Fibroblast of skin of right quadriceps (primary cell): ENCODE measurements at regions not wholly inside any gene's neighbourhood (a gene's known extent, or its start where the extent isn't known, plus 50 kb on each side); places are given as distances from the start of the nearest gene placed in this dataset.
"Not testable (repeated sequence)": the region's sequence is repeated elsewhere in the genome, so short reads cannot be mapped to it uniquely, and the experiment has no call there.

Experiments
- DNase-seq: peaks from one replicate; pipeline ENCODE4 v3.0.0-alpha.2; 2013

DNA sequence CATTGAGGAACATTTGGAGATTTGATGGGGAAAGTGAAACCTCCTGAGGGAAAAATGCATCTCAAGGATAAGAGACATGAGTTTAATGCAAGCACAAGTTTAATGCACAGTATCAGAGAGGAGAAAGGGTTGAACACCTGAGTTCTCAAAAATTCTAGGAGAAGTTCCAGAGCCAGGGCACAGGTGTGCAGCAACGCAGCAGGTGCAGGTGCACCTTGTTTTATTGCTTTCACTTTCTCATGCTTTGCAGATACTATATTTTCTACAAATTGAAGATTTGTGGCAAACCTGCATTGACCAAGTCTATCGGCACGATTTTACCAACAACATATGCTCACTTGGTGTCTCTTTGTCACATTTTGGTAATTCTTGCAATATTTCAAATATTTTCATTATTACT is 267.6 kb upstream of the HNRNPA3 start:
- DNase-seq, result no peak

DNA sequence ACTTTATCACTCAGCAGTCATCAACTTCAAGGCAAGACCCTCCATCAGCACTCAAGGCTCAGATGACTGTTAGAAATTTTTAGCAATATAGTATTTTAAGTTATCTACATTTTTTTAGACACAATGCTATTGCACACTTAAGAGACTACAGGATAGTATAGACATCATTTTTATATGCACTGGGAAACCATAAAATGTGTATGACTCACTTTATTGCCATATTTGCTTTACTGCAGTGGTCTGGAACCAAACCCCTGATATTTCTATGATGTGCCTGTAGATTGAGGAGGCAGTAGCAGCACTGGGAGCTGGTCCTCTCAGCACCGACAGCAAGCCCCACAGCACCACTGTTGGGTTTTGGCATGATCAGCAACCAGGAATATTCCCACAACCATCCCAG is 264.8 kb upstream of the HNRNPA3 start:
- DNase-seq, result no peak

DNA sequence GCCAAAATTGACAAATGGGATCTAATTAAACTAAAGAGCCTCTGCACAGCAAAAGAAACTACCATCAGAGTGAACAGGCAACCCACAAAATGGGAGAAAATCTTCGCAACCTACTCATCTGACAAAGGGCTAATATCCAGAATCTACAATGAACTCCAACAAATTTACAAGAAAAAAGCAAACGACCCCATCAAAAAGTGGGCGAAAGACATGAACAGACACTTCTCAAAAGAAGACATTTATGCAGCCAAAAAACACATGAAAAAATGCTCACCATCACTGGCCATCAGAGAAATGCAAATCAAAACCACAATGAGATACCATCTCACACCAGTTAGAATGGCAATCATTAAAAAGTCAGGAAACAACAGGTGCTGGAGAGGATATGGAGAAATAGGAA is 261.4 kb upstream of the HNRNPA3 start:
- DNase-seq, result not testable (repeated sequence)

DNA sequence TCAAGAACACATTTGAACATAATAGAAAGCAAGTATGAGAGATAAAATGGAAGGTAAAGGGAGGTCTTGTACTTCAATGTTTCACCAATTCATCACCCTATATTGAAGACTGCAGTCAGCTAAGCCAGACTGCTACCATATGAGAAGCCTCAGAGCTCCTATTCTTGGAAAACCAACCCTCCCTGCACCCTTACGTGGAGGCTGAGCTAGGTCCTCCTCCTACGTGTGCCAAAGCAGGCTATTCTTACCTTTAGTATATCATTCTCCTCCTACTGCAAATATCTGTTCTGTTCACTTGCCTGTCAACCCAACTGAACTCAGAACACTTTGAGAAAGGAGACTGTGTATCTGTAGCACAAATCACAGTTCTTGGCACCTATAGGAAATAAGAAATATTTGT is 255.8 kb upstream of the HNRNPA3 start:
- no peak for DNase-seq

DNA sequence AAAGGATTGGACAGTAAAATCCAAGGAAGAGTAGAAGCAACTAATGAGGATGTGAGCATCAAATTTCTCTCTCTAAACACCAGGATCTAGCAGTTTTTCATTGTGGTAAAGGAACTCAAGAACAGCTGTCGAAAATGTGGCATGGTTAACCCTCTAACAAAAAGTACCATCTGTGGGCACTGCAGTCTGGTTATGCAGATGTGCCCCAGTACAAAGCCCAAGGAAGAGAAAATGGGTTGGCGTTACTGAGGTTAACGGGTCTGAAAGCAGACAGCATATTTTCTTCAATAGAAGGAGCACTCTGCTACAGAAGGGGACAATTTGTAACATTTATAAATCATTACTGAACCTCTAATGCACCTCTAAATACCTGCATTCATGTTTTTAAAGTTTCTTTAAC is 253.0 kb upstream of the HNRNPA3 start:
- DNase-seq, result no peak

DNA sequence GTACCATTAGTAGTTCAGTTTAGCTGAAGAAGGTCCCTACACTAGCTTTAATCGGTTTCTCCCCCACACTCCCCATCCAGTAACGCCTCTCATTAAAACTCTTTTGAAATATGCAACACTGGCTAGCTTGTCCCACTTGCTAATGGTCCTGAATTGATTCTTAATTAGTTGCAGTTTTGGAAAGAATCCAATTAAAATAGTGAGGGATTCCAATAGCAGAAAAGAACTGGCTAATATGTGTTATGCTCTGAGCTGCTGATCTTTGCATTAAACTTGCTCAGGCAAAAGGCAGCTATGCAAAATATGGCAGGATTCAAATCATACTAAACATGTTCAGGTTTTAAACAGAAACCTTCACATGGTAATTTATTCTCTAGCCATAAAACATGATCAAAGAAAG is 252.5 kb upstream of the HNRNPA3 start:
- no peak for DNase-seq

DNA sequence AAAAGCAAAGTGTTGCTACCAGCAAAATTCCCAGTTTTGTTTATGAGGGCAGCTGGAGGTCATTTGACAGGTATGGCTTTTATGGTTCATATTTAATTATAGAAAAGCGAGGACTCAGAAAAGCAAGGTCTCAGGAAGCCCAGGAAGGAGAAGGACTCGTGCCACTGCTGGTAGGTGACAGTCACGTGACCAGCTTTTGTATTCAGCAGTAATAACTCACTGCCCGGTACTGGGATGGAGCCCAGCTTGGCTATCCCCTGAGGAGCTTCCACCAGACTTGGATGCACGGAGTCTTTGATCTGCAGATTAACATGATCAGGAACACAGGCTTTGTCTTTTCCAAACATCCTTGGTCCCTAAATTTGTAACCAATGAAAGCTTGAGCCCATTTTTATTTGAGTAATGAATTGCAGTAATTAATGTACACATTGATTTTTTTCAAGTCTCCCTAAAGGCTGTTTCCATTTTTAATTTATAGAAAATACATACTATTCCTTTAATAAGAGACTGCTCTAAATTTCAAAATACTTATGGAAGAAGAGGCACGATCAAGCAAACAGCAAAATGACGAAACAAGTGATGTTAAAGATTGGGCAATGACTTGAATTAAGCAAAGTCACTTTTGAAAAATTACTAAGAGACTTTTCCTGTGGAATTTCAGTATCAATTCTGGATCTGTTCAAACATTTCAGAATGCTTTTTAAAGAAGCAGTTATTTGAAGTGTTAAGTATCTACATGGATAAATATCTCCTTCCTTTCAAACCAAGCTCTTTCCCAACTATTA is 251.7 kb upstream of the HNRNPA3 start:
- no peak for DNase-seq

DNA sequence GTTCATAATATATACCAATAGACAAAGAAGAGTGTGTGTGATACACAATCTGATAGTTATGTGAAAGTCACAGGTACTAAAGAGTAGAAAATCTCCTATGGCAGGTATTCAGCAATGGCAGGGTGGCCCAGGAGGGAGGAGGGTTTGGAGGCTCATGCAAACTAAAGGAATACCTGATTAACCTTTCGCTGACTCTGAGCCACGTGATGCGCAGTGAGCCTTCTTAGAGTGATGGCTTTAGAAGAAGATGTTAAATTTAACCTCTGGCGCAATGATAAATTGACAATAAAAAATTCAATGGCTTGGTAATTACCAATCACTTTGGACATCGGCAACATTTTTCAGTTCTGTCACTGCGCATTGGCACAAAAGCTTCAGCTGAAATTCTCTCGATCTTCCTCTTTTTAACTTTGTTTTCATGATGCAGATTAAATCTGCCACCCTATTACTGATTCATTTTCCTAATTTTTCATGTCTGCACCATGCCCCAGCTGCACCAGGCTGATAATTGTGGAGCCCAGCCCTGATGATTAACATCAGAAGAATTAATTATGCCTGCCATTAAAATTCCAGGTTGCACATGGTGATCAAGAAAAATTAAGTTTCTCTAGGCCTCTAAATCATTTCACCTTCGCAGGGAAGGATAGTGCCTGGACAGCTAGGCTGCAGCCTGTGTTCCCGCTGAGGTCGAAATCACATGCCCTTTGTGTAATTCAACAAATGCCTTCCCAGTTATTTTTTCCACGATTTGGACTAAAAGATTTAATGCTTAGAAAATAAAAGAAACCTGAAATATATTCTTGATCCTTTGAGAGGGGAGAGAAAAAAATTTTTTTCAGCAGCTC is 250.6 kb upstream of the HNRNPA3 start:
- DNase-seq, result no peak

DNA sequence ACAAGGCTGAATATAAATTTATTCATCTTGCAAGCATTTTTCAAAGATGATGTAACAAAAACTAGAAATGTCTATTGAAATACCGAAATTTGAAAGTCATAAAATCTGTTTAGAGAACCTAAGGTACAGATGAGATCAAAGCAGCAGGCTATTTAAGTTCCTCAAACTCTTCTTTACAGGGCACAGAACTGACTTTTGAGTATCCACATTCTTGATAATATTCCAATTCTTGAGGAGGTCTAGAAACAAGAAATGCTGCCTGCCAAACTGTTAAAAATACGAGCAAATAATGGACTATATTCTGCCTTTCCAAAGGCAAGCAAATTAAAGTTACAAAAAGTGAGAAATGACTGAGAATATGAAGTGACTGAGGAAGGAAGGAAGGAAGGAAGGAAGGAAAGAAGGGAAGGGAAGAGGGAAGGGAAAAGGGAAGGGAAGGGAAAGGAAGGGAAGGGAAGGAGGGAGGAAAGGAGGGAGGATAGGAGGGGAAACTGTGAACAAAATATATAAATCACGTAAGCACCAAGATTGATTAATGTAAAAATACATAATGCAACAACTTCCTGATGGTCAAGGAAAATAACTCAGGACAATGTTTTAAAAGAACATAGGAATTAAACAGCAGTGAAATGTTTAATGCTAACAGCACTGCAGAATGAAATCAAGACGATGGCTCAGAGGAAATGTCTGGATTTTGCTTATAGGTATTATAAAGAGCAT is 248.9 kb upstream of the HNRNPA3 start:
- no peak for DNase-seq

DNA sequence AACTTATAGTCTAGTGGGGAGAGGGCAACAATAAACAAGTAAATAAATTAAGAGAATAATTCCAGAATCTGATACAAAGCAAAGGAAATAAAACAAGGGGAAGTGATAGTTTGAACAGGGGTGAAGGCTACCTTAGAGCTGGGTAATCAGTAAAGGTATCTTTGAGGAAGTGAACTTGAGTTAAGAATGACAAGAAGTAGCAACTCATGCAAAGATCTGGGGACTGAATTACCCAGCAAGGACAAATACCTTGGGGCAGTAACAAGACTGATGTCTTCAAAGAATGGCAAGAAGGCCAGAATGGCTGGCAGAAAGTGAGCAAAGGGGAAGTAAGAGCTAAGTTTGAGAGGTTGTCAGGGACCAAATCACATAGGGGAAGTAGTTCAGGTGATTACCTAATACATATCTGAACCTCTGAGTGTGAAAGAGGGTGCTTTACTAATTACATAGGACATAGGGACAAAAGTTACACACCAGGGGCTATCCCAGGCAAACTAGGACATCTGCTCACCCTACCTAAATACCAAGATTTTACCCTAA is 244.6 kb upstream of the HNRNPA3 start:
- no peak for DNase-seq

DNA sequence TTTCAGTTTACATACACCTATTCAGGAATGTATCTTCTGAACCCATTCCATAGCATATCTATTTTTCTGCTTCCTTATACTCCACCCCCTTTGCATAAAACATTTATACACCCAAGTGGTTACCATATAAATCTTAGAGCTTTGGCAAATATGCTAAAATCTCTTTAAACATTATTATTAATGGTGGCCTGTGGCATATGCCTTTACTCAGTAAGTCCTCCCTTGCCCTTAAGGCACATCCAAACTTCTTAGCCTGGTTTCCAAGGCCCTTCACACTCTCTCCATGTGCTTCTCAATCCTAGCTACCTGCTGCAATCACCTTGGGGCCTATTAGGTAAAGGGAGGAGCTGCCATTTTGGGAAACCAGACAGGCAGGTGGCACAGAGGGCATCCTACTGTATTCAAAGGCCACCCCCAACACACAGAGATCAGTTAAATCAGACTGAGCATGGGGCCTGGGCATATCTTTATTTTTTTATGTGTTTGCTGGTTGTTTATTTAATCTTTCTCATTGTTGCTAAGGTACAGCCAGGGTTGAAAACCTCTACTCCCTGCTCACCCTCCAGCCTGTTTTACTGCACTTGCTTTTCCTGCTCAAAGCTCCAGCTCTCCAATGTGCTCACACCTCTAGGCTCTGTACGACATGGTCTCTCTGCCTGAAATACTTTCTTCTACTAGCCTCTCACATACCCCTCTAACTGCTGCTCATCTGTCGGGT is 242.8 kb upstream of the HNRNPA3 start:
- DNase-seq, result no peak

DNA sequence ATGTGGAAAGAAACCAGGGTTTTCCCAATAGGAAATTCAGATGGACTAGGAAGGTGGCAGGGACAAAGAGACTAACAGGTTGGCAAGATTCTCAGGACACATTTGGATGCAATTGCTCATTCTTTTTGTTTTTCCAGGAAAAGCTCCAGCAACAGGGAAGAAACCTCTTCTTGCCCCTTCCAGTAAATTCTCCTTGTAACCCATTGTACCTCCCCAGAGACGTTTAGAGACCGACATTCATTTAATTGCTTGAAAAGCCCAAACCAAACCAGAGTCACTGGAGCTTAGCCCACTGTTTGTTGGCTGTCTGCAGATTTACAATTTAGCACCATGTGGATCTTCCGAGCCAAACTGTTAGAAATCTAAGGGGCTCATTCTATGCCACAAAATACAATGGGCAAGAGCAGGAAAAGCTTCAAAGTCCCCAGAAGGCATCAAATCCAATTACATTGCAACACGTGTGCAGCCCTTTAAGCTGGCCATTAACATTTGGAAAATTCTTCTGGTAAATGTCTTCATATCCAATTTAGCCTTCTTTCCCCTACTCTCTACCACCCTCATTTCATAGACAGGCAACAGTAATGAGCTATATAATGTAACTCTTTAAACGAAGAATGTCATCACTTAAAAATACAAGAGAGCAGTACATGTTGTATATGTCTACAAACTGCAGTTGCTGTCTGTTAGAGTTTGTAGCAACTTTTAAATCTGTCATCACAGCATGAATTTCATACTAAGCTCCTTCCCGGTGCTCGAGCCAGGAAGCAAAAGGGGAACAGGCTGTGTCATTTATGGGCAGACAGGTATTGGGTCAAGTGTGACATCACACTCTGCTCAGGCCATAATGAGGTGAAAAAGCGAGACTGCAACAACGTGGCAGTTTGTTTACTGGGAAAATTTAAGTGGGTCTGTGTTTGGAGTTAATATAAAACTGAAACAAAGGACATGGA is 235.6 kb upstream of the HNRNPA3 start:
- no peak for DNase-seq

DNA sequence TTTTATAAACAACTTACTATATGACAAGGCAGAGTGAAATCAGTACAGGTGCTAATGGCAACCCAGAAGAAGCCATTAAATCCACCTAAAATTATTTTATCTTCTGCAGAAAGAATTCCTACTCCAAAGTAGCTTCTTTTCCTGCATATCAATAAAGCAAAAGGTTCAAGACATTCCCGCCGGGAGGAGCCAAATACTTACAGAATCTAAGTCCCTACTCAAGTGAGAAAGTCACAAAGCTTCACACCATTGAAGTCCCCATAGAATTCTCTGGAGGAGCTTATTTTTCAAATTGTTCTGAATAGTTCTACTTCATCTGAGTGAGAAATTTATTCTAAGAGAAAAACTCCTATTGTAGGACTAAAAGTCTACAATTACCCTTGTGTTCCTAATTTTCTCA is 233.7 kb upstream of the HNRNPA3 start:
- DNase-seq, result no peak

DNA sequence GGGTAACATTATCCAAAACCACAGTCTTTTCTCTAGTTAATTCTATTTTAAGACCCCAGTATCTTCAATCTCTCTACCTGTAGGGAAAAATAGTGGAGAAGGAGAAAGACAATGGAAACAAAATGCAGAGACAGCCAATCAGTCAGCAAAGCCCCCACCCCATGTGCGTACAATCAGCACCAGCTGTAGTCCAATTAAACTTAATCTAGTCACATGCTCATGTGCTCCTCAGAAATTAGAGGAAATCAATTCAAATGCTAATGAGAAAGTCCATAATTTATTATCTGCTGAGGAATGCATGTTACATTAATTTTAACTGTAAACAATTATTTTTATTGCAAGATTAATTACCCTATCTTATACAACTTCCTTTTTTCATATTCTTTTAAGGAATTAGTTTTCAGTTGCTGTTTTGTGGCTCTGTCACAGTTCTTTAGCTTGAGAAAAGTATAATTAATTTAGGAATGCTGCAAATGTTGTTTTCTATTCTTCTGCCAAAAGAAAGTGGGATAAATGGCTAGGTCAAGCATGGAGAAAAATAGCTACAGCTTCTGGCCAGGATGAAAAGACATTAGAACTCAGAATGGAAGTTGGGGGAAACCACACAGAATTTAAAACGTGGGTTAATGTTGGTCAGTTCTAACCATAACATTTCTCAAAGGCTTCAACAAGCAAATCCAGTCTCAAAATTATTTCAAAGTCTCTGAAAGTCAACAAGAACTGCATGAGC is 232.4 kb upstream of the HNRNPA3 start:
- DNase-seq, result no peak

DNA sequence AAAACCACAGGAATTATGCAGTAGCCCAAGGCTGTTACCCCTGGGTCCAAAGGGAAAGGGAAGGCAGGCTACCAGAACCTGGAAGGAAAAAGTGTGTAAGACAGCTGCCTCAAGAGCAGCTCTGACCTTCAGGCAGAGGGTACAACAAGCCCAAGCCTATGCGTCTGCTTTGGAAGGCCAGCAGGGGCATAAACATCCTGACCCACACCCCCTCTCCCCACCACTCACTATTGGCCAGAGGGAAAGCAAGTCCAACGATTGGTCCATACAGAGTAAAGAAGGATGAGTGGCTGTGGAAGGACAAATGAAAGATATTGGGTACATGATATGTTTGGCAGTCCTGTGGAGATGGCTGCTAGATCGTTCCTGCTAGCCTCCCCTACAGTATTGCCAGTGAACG is 227.6 kb upstream of the HNRNPA3 start:
- no peak for DNase-seq

DNA sequence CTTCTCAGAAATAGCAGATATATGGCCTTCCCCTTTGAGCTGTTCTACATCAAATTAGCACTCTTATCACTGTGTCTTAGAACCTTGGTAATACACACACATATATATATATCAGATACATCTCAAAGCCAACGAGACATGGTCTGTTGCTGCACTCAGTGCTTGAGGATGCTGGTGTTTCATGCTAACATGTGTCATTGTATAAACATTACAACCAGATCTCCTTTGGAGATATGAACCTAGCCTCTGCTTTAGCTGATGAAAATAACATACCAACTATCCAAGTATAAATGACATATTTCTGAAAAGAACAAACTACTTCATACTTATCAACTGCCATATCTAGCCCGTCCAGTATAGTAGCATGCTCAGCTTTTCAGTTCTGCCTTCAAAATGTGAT is 226.7 kb upstream of the HNRNPA3 start:
- DNase-seq, result no peak

DNA sequence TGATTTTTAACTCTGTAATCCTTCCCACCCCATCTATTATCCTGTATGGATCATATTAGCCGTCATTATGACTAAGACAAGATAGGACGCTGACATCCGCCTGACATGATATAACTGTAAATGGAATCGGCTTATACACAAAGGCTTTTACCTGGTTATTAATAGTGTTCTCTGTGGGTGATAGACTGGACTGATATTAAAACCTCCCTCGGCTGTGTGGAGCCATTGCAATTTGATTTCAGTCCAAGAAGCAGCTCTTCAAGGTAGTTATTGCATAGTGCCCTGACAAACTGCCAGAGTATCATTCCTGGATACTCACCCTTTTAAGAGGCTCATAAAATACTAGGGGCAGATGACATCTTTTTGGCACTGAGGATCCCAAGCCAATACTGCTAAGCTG is 226.1 kb upstream of the HNRNPA3 start:
- peak; percentile 22 for DNase-seq

DNA sequence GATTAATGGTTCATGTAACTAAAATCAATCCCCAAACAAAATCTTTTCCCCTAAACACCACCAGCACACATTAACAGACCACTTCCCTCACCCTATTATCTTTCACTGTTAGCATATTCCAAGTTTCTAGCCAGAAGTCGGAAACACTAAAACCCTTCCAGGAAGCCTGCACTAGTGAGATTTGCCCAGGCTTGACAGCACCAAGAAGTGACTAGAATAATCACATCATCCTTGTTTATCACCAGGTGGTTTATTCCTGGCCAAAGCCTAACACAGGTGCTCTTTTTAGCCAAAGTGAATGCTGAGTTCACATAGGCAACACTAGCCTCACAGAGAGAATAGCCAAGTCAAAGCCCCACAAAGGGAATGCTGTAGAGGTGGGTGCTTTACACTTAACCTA is 221.2 kb upstream of the HNRNPA3 start:
- DNase-seq, result no peak

DNA sequence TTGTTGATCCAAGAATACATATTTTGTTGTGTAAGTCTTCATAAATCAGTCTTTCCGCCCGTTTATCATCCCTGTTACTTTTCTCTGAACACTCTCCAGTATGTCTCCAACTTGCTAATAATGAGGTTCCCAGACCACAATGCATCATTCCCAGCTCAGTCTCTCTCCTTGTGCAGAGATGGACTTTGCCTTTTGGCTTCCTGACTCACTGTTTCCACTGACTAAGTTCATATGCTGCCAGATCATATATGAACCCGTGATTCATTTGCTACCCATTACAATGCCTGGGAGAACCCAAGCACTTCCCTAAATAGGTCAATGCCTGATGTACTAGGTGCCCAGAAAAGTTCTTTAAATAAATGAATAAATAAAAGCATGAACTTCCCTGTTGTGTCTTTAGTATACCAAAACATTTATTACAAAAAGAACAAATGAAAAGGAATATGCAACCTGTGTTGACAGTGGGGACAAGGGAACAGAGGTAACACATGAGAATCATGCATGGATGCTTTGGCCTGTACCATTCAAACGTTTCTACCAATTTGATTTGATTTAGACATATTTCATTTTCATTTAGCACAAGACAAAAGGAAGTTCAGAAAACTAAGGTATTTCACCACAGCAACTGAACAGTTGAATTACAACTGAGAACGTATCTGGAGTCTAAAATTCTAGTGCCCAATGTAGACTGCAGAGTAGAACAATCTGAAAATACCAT is 215.4 kb upstream of the HNRNPA3 start:
- DNase-seq, result peak; percentile 95

DNA sequence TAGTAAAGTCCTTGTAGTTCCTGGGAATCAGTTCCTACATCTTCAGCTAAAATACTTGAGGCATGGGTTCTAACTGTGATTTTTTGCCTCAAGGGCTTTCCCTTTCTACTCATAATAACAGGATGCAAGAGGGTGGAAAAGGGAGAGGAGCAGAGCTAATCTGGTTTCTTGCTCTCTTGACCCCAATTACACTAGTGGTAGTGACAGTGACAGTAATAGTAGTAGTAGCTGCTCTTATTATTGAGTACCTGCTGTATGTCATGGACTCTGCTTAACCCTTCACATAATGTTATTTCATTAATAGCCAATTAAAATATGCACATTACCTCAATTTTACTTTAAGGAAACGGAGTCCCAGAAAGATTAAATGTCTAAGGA is 214.8 kb upstream of the HNRNPA3 start:
- DNase-seq, result no peak
